ENCODE measurements at regions not wholly inside any gene's neighbourhood (a gene's known extent, or its start where the extent isn't known, plus 50 kb on each side); places are given as distances from the start of the nearest gene placed in this dataset.

DNA sequence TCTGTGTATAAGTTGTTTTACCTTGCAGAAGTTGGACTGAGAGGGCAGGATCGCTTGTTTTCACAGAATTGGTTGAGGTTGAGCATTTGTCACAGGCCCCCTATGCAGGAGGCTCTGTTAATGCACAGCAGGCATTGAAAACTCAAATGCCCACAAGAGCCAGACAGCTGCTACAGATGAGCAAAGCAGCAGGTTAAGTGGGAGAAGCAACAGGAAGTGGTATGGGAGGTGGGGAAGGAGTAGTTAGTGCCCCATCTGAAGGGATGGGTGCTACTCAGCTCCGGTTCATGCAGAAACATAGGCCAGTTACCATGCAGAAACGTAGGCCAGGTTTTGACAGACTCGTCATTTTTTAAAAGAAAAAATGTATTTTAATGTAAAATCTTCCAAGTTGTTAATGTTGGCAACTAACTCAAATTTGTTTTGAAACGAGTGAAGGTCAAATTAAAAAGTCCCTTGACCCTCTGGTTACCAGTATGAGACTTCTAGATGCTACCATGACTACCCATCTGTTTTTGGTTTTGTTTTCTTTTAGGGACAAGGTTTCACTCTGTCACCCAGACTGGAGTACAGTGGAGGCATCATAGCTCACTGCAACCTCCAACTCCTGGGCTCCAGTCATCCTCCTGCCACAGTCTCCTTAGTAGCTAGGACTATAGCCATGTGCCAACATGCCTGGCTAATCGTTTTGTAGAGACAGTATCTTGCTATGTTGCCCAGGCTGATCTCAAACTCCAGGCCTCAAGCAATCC is 84.7 kb upstream of the FRMD6 start:
- TF ChIP-seq, protein P1, sequence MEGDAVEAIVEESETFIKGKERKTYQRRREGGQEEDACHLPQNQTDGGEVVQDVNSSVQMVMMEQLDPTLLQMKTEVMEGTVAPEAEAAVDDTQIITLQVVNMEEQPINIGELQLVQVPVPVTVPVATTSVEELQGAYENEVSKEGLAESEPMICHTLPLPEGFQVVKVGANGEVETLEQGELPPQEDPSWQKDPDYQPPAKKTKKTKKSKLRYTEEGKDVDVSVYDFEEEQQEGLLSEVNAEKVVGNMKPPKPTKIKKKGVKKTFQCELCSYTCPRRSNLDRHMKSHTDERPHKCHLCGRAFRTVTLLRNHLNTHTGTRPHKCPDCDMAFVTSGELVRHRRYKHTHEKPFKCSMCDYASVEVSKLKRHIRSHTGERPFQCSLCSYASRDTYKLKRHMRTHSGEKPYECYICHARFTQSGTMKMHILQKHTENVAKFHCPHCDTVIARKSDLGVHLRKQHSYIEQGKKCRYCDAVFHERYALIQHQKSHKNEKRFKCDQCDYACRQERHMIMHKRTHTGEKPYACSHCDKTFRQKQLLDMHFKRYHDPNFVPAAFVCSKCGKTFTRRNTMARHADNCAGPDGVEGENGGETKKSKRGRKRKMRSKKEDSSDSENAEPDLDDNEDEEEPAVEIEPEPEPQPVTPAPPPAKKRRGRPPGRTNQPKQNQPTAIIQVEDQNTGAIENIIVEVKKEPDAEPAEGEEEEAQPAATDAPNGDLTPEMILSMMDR (IDR thresholded peaks at IDR 0.05; ENCODE audit: control insufficient read depth, extremely low read depth, insufficient read depth): no peak
- H3K4me3 ChIP-seq (ENCODE audit: low read depth, low read length): no peak overlapping the region
- DNase-seq (ENCODE audit: low read depth): no peak

DNA sequence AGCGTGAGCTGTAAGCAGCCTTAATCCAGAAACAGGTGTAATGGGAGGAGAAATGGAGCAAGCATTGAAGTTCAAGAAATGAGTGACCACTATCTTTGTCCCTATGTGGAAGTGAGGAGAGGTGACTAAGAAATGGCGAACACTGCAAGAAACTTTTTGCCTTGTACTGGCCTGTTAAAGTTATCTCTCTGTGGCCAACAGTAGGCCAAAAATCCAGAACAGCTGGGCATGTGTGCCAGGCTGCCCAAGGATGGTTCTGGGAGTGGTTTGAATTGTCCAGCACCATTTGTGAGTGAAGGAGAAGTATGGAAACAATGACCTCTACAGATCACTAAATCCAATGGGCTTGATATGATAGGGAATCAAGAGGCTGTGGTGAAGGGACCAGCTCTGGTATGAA is 83.3 kb upstream of the FRMD6 start:
- no peak overlapping the region for H3K4me3 ChIP-seq (ENCODE audit: low read depth, low read length)

DNA sequence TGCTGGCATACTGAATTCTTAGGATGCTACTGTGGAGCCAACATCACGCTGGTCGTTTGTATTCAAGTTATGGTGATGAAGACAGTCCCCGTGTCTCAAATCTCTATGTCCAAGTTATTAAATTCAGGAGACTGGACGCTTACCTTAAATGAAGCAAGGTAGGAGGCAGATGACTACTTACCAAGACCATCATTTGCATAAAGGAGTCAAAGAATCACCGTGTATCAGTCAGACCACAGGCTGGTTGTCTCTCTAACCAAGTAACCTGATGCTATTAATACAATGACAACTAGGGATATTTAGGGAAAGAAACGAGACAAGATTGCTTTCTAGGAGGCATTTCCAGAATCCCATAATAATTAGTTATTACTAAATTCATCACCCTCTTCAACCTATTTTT is 78.1 kb upstream of the FRMD6 start:
- TF ChIP-seq, protein P1 (IDR thresholded peaks at IDR 0.05; ENCODE audit: control insufficient read depth, extremely low read depth, insufficient read depth): no peak
- no peak overlapping the region for H3K4me3 ChIP-seq (ENCODE audit: low read depth, low read length)
- DNase-seq (ENCODE audit: low read depth): no peak

More for the DNA sequence above, 83.3 kb upstream of the FRMD6 start:
- DNase-seq (ENCODE audit: low read depth): no peak
- TF ChIP-seq, protein P1 (IDR thresholded peaks at IDR 0.05; ENCODE audit: control insufficient read depth, extremely low read depth, insufficient read depth): no peak

DNA sequence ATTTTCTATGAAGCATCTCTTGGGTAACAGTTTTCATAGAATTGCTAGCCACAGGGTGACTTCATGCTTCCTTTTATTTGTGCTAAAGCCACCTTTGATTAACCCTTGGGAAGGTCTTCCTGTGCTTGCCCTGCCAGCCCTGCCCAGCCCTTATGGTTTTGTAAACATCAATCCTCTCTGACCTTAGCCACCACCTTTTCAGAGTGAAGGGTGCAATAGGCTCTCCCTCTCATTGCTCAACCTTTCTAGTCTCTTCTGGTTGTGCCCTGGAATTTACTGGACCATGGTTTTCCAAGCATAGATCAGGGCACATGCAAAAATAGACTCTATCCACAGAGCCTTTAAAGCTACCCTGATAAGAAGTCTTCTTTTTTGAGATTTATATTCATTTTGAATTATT is 77.7 kb upstream of the FRMD6 start:
- TF ChIP-seq, protein P1 (IDR thresholded peaks at IDR 0.05; ENCODE audit: control insufficient read depth, extremely low read depth, insufficient read depth): no peak
- DNase-seq (ENCODE audit: low read depth): no peak
- H3K4me3 ChIP-seq (ENCODE audit: low read depth, low read length): no peak overlapping the region

DNA sequence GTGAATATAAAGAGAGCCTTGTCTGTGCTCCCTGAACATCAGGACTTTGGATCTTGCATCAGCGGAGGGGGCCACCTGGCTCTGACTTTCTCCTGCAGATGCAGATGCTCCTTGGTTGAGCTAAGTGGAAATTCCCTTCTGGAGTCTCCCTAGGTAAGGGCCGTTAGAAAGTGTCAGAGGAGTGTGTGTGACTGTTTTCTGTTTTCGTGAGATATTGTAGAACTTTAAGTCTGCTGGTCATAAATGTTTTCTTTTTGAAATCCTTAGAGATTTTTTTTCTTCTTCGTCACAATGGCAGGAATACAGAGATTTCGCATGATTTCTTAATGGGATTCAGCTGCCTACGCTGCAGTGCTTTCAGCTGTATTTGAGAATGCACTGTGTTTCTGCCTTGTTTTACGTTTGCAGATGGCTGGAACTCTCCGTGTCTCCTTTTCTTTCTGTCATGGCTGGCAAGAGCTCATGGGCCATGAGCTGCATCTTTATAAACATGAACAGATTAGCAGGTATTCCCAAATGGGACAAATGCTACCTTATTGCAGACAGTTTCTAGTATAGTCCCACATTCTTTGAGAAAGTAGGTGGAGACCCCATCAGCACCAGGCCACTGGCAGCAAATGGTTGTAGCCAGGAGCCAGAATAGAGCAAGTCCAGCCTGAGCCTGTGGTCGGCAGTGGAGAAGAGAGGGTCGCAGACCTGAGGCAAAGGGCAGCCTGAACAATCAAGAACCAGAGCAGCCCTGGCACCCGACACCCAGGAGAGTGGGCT is 76.2 kb upstream of the FRMD6 start:
- no peak overlapping the region for H3K4me3 ChIP-seq (ENCODE audit: low read depth, low read length)
- TF ChIP-seq, protein P1 (IDR thresholded peaks at IDR 0.05; ENCODE audit: control insufficient read depth, extremely low read depth, insufficient read depth): no peak
- DNase-seq (ENCODE audit: low read depth): no peak

DNA sequence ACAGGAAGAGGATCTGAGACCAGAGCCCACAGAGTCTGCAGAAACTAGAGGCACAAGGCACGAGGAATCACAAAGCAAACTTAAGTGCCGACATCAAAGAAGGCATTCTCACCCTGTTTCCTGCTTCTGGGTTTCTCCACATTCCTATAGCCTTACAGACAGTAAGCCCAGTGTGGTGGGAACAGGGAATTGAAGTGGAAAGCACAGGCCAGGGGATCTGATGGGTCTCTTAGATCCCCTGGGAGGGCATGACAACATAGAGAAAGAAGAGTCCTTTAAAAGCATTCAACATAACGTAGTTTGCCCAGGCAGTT is 75.6 kb upstream of the FRMD6 start:
- no peak for DNase-seq (ENCODE audit: low read depth)
- H3K4me3 ChIP-seq (ENCODE audit: low read depth, low read length): no peak overlapping the region
- TF ChIP-seq, protein P1 (IDR thresholded peaks at IDR 0.05; ENCODE audit: control insufficient read depth, extremely low read depth, insufficient read depth): no peak
